ENCODE measurements at regions not wholly inside any gene's neighbourhood (a gene's known extent, or its start where the extent isn't known, plus 50 kb on each side); places are given as distances from the start of the nearest gene placed in this dataset.
"Not testable (repeated sequence)": the region's sequence is repeated elsewhere in the genome, so short reads cannot be mapped to it uniquely, and the experiment has no call there.

- H3K79me2 ChIP-seq (ENCODE audit: insufficient read depth, low read length); H3K4me1 Mint-ChIP-seq; H4K20me1 ChIP-seq (ENCODE audit: control insufficient read depth, insufficient read depth, insufficient read length); H2AK5ac ChIP-seq (ENCODE audit: insufficient read length, low read length); DNase-seq; H3K4me1 ChIP-seq (ENCODE audit: insufficient read depth, low read length); H3K4ac ChIP-seq (ENCODE audit: low read depth, low read length); H2BK12ac ChIP-seq (ENCODE audit: insufficient read length, low read depth, low read length); H2BK15ac ChIP-seq (ENCODE audit: low read depth, low read length); H3K4me2 ChIP-seq (ENCODE audit: insufficient read depth, insufficient read length, low read length); H3K14ac ChIP-seq (ENCODE audit: insufficient read depth, low read length); H3K23me2 ChIP-seq (ENCODE audit: insufficient read length, low read depth, low read length, poor library complexity, severe bottlenecking); H3T11ph ChIP-seq (ENCODE audit: low read length); H3K27ac ChIP-seq (ENCODE audit: insufficient read length, low read depth, low read length); H3K18ac ChIP-seq (ENCODE audit: insufficient read length, low read depth, low read length); H3K56ac ChIP-seq (ENCODE audit: insufficient read length, low read depth, low read length); H3K27ac Mint-ChIP-seq; H4K5ac ChIP-seq (ENCODE audit: insufficient read length, low read depth, low read length); H3K9me3 ChIP-seq (ENCODE audit: control insufficient read depth, low read depth, low read length); H3K79me1 ChIP-seq (ENCODE audit: insufficient read depth, low read depth, low read length, poor library complexity, severe bottlenecking); H3K23ac ChIP-seq (ENCODE audit: insufficient read length, low read depth, low read length); H3K27me3 ChIP-seq (ENCODE audit: insufficient read depth, low read length); H3K4me3 Mint-ChIP-seq; H2AFZ ChIP-seq (ENCODE audit: low read length); H2BK120ac ChIP-seq (ENCODE audit: low read depth, low read length, poor library complexity, severe bottlenecking); H2BK20ac ChIP-seq (ENCODE audit: low read depth, low read length, poor library complexity, severe bottlenecking); H4K8ac ChIP-seq (replicated peaks; ENCODE audit: insufficient read length, low read depth, low read length); H3K9ac ChIP-seq (ENCODE audit: extremely low read depth, insufficient read length, low read length); H4K91ac ChIP-seq (ENCODE audit: insufficient read length, low read depth, low read length); H2BK5ac ChIP-seq (ENCODE audit: insufficient read length, low read length); H3K27me3 Mint-ChIP-seq (ENCODE audit: low read depth): not testable (repeated sequence)
- Mint-ChIP-seq H3K36me3 (ENCODE audit: insufficient read depth in 1 of 3, low read depth in 3 of 3) (peaks cover 8 to 18% (median 11%) of the 10 kb centered on the region in 3 experiments), H3K9me3 (peaks cover 18 to 31% of the 10 kb centered on the region in 2 experiments)
- no CpG with 5 or more reads among the region's 17 CpGs for WGBS (ENCODE audit: extremely low coverage, insufficient read length, low lambda C conversion rate)
These were observed 79.5 kb upstream of the ABCD2 start for GRCh38 chr12:39699079-39699478.

Measured in H9 (cell line).